K562 (cell line): ENCODE measurements at regions not wholly inside any gene's neighbourhood (a gene's known extent, or its start where the extent isn't known, plus 50 kb on each side); places are given as distances from the start of the nearest gene placed in this dataset.

Source experiments
- ATAC-seq: fragments of 200-7000 bp; cut with Tn5 transposase; 3 replicates; pipeline ENCODE4 v1.9.1; 2020; ENCODE audit warnings: moderate library complexity
- BruUV-seq: library from RNA; stranded (reverse); fragments of 400-500 nt; replicated peaks from 2 replicates; lab custom pipeline; 2021; lab: Mats Ljungman, UMichigan
- CTCF ChIA-PET: fragments of 300-600 bp; formaldehyde crosslinking; extraction: SDS; loops from one replicate; lab custom pipeline; 2021; ENCODE audit warnings: low intra/inter-chr PET ratio; lab: Yijun Ruan, JAX
- POLR2A ChIA-PET: fragments of 300-600, 350-650 bp; sonication (Branson Sonifier 250); formaldehyde crosslinking; extraction: SDS; loops from one replicate; lab custom pipeline; 2021; ENCODE audit warnings: antibody characterized with exemption, inconsistent platforms; lab: Yijun Ruan, JAX
- DNase-seq, 4 experiments: peaks; one replicate each; pipeline versions ENCODE4 v3.0.0 to v3.0.0-alpha.2; 2011 to 2018; ENCODE audit warnings: low spot score in 3 of 4, mixed read lengths in 3 of 4; ENCODE audit errors: extremely low read depth in 1 of 4
- FAIRE-seq: peaks from 2 replicates; lab custom pipeline; 2011; peaks lifted over from hg19 to GRCh38; lab: Jason Lieb, UNC
- H2AFZ ChIP-seq: 2 replicates; pipeline ENCODE4 v1.6.0; 2011; ENCODE audit warnings: low read depth, low read length, control low read depth, inconsistent platforms
- H3K27ac ChIP-seq: fragments of 200-600 bp; 3 replicates; pipeline ENCODE4 v1.8.0; 2011; ENCODE audit warnings: low read depth, mild to moderate bottlenecking, control low read depth, inconsistent platforms, low read length, moderate library complexity, mixed read lengths; ENCODE audit errors: extremely low read depth
- H3K27me3 ChIP-seq, 2 experiments: fragments of 300-600 bp in 1 of 2; 2 replicates in 1 of 2; 3 replicates in 1 of 2; pipeline versions ENCODE4 v1.6.0 to v1.8.0; 2011; ENCODE audit warnings: inconsistent platforms in 2 of 2, low read length in 2 of 2, mild to moderate bottlenecking in 1 of 2, mixed read lengths in 1 of 2, moderate library complexity in 1 of 2; ENCODE audit not compliant: control insufficient read depth in 2 of 2, insufficient read depth in 2 of 2
- H3K36me3 ChIP-seq: fragments of 300-600 bp; 3 replicates; pipeline ENCODE4 v1.8.0; 2011; ENCODE audit warnings: mild to moderate bottlenecking, low read length, inconsistent platforms; ENCODE audit not compliant: control insufficient read depth, insufficient read depth
- H3K4me1 ChIP-seq, 2 experiments: fragments of 200-600 bp in 1 of 2; replicated peaks in 1 of 2; 2 replicates in 1 of 2; 3 replicates in 1 of 2; pipeline versions ENCODE4 v1.5.1 to v1.8.0; 2011; ENCODE audit warnings: inconsistent platforms in 2 of 2, low read length in 2 of 2, mild to moderate bottlenecking in 1 of 2, mixed read lengths in 1 of 2, moderate library complexity in 1 of 2; ENCODE audit not compliant: control insufficient read depth in 2 of 2, insufficient read depth in 2 of 2
- H3K4me2 ChIP-seq: 2 replicates; pipeline ENCODE4 v1.6.1; 2011; ENCODE audit warnings: low read length, control low read depth, inconsistent platforms, mixed read lengths; ENCODE audit not compliant: insufficient read depth
- H3K4me3 ChIP-seq: fragments of 200-600 bp; sonication (generic), shearing (Covaris generic); 2 replicates; pipeline ENCODE4 v1.5.1; 2016; ENCODE audit warnings: control low read depth, inconsistent platforms
- H3K79me2 ChIP-seq: fragments of 200-600 bp; 3 replicates; pipeline ENCODE4 v1.8.0; 2011; ENCODE audit warnings: low read length, inconsistent platforms; ENCODE audit not compliant: control insufficient read depth, insufficient read depth
- H3K9ac ChIP-seq, 2 experiments: 2 replicates each; pipeline versions ENCODE4 v1.6.0 to v1.6.1; 2011; ENCODE audit warnings: low read depth in 2 of 2, low read length in 2 of 2, control low read depth in 1 of 2, inconsistent platforms in 1 of 2, mild to moderate bottlenecking in 1 of 2, mixed read lengths in 1 of 2; ENCODE audit not compliant: insufficient read depth in 1 of 2
- H3K9me1 ChIP-seq: one replicate; pipeline ENCODE4 v1.6.0; 2011; ENCODE audit warnings: inconsistent platforms, mild to moderate bottlenecking, low read length, moderate library complexity; ENCODE audit not compliant: control insufficient read depth, insufficient read depth
- H3K9me3 ChIP-seq: replicated peaks from 2 replicates; pipeline ENCODE4 v1.5.1; 2011; ENCODE audit warnings: low read depth, low read length, inconsistent platforms; ENCODE audit not compliant: control insufficient read depth, insufficient read depth
- H4K20me1 ChIP-seq: replicated peaks from 2 replicates; pipeline ENCODE4 v1.6.1; 2011; ENCODE audit warnings: low read length, inconsistent platforms, mixed read lengths; ENCODE audit not compliant: control insufficient read depth, insufficient read depth
- DNMT1 ChIP-seq: fragments of 450-650 bp; IDR thresholded peaks from 2 replicates; pipeline ENCODE4 v1.6.1; 2016; ENCODE audit warnings: antibody characterized with exemption, mild to moderate bottlenecking
- EHMT2 ChIP-seq: fragments of 450-650 bp; IDR thresholded peaks from 2 replicates; pipeline ENCODE4 v1.6.1; 2018; ENCODE audit warnings: antibody characterized with exemption
- ELF1 ChIP-seq: fragments of 200-800 bp; sonication (Bioruptor generic); IDR thresholded peaks from 2 replicates; pipeline ENCODE4 v1.6.1; 2016; ENCODE audit warnings: missing genetic modification characterization, missing compliant biosample characterization
- FOXP4 ChIP-seq: sonication (generic); formaldehyde crosslinking; IDR thresholded peaks from 2 replicates; pipeline ENCODE4 v1.8.0; 2022; ENCODE audit warnings: mild to moderate bottlenecking, missing genetic modification reagents, borderline replicate concordance
- SMARCA5 ChIP-seq: fragments of 450-650 bp; IDR thresholded peaks from 2 replicates; pipeline ENCODE4 v1.6.1; 2016
- ZNF134 ChIP-seq: fragments of 250-450 bp; sonication (Bioruptor Pico); conservative IDR thresholded peaks from 2 replicates; pipeline ENCODE4 v1.4.0; 2020
- ZNF232 ChIP-seq: sonication (generic); formaldehyde crosslinking; IDR thresholded peaks from 2 replicates; pipeline ENCODE4 v1.8.0; 2022; ENCODE audit warnings: mild to moderate bottlenecking, missing genetic modification reagents
- ZNF263 ChIP-seq: sonication (generic); formaldehyde crosslinking; IDR thresholded peaks from 2 replicates; pipeline ENCODE4 v1.8.0; 2022; ENCODE audit warnings: mild to moderate bottlenecking, missing genetic modification reagents, borderline replicate concordance
- ZNF274 ChIP-seq: IDR thresholded peaks from 2 replicates; pipeline ENCODE4 v1.6.1; 2011; ENCODE audit warnings: low read depth, mild to moderate bottlenecking, low read length, moderate library complexity, borderline replicate concordance
- ZNF609 ChIP-seq: sonication (generic); formaldehyde crosslinking; IDR thresholded peaks from 2 replicates; pipeline ENCODE4 v1.8.1; 2023; ENCODE audit warnings: missing genetic modification reagents, mild to moderate bottlenecking, borderline replicate concordance
- ZNF778 ChIP-seq: fragments of 450-650 bp; formaldehyde crosslinking; IDR thresholded peaks from 2 replicates; pipeline ENCODE4 v1.4.0; 2020; ENCODE audit warnings: mild to moderate bottlenecking, moderate library complexity
- WGBS: fragments of 100-300 bp; shearing (Covaris generic); methylation state at CpG from one replicate; pipeline ENCODE4 v1.1.6; 2016; ENCODE audit warnings: low coverage, mixed read lengths; ENCODE audit not compliant: insufficient coverage; ENCODE audit errors: missing lambda C conversion rate; 5-methylcytosine and 5-hydroxymethylcytosine counted together
- in situ Hi-C: fragments of 300-500 bp; cut with MboI; formaldehyde crosslinking; loops from 4 replicates; pipeline ENCODE4 v1.15.0; 2018; ENCODE audit warnings: inconsistent platforms, mixed read lengths
- intact Hi-C: fragments of 100-400 bp; cut with micrococcal nuclease; formaldehyde crosslinking; loops from 2 replicates; pipeline ENCODE4 v1.14.2; 2022

GRCh38 chr11:109785198-109785597 is 308.0 kb upstream of the ZC3H12C start:
- Histone ChIP-seq H3K4me3 (no peak overlapping the region), H3K9me3 (no peaks in the 10 kb centered on the region), H3K9ac (no peak overlapping the region), H3K27me3 (no peaks in the 10 kb centered on the region), H4K20me1 (no peaks in the 10 kb centered on the region), H3K79me2 (no peaks in the 10 kb centered on the region), H2AFZ (no peak overlapping the region), H3K4me2 (no peak overlapping the region), H3K27ac (no peak overlapping the region), H3K9me1 (no peaks in the 10 kb centered on the region), H3K36me3 (no peaks in the 10 kb centered on the region), H3K4me1 (no peaks in the 10 kb centered on the region)
- WGBS: 19% methylated on average over 1 of the region's 1 CpG
- POLR2A ChIA-PET: interaction anchor here (1.2 kb wide), 1 partner anchor 16 kb away, joined by 3 read pairs; no protein-coding TSS in a partner anchor
- ATAC-seq: no peak
- no TSS peak for BruUV-seq
- in situ Hi-C loops: no loop called here
- intact Hi-C loops: no loop called here
- CTCF ChIA-PET: no interaction called here
- TF ChIP-seq EHMT2 (no peak), ZNF778 (no peak), FOXP4 (no peak), ZNF274 (no peak)
- no peak for FAIRE-seq
- DNase-seq: no peak

- BruUV-seq: no TSS peak
- Histone ChIP-seq H2AFZ (no peak overlapping the region; the same call in 1 of the 2 replicates), H3K4me3 (no peak overlapping the region), H3K9me1 (no peaks in the 10 kb centered on the region), H3K79me2 (no peaks in the 10 kb centered on the region), H3K27me3 (no peaks in the 10 kb centered on the region), H3K9ac (no peak overlapping the region), H3K4me2 (no peak overlapping the region), H4K20me1 (no peaks in the 10 kb centered on the region), H3K27ac (no peak overlapping the region), H3K4me1 (no peaks in the 10 kb centered on the region), H3K9me3 (no peaks in the 10 kb centered on the region), H3K36me3 (no peaks in the 10 kb centered on the region)
- ChIA-PET POLR2A (interaction anchor here (1.2 kb wide), 1 partner anchor 16 kb away, joined by 3 read pairs; no protein-coding TSS in a partner anchor), CTCF (no interaction called here)
- DNase-seq (no peak), ATAC-seq (no peak), FAIRE-seq (peak; percentile 65)
- in situ Hi-C loops (no loop called here), intact Hi-C loops (no loop called here)
- 2% methylated on average over 4 of the region's 4 CpGs for WGBS
- TF ChIP-seq ELF1 (tag) (no peak), ZNF232 (CRISPR knock-in tag) (no peak), SMARCA5 (no peak), DNMT1 (no peak), ZNF609 (no peak), ZNF134 (no peak), ZNF263 (CRISPR knock-in tag) (no peak)
Observed at GRCh38 chr11:109785714-109786113, 307.5 kb upstream of the ZC3H12C start.
